ENCODE measurements at regions not wholly inside any gene's neighbourhood (a gene's known extent, or its start where the extent isn't known, plus 50 kb on each side); places are given as distances from the start of the nearest gene placed in this dataset.

- no peak for DNase-seq (ENCODE audit: low read depth)
- no peak overlapping the region for H3K4me3 ChIP-seq (ENCODE audit: low read depth, low read length)
- TF ChIP-seq, protein P1, sequence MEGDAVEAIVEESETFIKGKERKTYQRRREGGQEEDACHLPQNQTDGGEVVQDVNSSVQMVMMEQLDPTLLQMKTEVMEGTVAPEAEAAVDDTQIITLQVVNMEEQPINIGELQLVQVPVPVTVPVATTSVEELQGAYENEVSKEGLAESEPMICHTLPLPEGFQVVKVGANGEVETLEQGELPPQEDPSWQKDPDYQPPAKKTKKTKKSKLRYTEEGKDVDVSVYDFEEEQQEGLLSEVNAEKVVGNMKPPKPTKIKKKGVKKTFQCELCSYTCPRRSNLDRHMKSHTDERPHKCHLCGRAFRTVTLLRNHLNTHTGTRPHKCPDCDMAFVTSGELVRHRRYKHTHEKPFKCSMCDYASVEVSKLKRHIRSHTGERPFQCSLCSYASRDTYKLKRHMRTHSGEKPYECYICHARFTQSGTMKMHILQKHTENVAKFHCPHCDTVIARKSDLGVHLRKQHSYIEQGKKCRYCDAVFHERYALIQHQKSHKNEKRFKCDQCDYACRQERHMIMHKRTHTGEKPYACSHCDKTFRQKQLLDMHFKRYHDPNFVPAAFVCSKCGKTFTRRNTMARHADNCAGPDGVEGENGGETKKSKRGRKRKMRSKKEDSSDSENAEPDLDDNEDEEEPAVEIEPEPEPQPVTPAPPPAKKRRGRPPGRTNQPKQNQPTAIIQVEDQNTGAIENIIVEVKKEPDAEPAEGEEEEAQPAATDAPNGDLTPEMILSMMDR (IDR thresholded peaks at IDR 0.05; ENCODE audit: insufficient read depth, low read depth, low read length, missing control alignments) = no peak
Measured at GRCh38 chr1:9452516-9453140, 86.6 kb upstream of the SLC25A33 start.

DNA sequence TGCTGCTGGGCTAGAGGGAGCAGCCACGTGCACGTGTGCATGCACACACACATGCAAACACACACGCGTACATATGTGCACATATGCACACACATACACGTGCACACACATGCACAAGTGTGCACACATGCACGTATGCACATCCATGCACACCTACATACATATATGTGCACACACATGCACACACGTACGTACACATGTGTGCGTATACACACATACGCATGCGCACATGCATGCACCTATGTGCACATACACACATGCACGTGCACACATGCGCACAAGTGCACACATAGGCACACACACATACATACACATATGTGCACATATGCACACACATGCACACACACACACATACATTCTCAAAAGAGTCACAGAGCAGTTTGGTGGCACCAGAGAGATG lies 85.9 kb upstream of the SLC25A33 start:
- DNase-seq (ENCODE audit: low read depth) = no peak
- H3K4me3 ChIP-seq (ENCODE audit: low read depth, low read length) = no peak overlapping the region
- TF ChIP-seq, protein P1 (IDR thresholded peaks at IDR 0.05; ENCODE audit: insufficient read depth, low read depth, low read length, missing control alignments) = no peak

DNA sequence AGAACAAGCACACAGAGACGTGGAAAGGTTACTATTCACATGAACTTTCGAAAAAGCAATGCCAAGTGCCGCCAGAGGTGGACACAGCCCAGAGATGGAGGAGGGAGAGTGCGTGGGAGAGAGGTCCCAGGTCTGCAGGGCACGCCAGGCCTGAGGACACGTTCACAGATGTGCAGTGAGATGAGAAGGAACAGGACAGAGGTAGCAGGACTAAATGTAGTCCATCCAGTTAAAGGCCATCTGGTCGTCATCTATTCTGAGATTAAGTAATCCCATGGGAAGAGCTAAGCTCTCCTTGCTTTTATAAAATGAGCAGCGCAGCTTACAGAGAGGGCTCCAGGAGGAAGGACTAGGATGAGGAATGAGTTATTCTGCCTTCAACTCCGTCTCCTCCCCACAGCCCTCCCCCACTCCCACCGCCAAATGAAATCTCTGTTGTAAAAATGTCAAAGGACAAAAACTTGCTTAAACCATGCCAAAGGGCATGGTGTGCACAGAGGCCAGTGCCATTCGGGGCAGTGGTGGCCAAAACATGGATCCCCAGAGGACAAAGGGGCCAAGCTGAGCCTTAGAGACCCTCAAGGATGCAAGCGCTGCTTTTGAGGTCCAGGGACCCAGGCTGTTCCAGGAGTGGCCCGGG lies 85.4 kb upstream of the SLC25A33 start:
- H3K4me3 ChIP-seq (ENCODE audit: low read depth, low read length) = no peak overlapping the region
- TF ChIP-seq, protein P1 (IDR thresholded peaks at IDR 0.05; ENCODE audit: insufficient read depth, low read depth, low read length, missing control alignments) = no peak
- no peak for DNase-seq (ENCODE audit: low read depth)

- H3K4me3 ChIP-seq (ENCODE audit: low read depth, low read length) = no peak overlapping the region
- TF ChIP-seq, protein P1 (IDR thresholded peaks at IDR 0.05; ENCODE audit: insufficient read depth, low read depth, low read length, missing control alignments) = no peak
- DNase-seq (ENCODE audit: low read depth) = peak; percentile 28
Measured at GRCh38 chr1:9454494-9455066, 84.7 kb upstream of the SLC25A33 start.

DNA sequence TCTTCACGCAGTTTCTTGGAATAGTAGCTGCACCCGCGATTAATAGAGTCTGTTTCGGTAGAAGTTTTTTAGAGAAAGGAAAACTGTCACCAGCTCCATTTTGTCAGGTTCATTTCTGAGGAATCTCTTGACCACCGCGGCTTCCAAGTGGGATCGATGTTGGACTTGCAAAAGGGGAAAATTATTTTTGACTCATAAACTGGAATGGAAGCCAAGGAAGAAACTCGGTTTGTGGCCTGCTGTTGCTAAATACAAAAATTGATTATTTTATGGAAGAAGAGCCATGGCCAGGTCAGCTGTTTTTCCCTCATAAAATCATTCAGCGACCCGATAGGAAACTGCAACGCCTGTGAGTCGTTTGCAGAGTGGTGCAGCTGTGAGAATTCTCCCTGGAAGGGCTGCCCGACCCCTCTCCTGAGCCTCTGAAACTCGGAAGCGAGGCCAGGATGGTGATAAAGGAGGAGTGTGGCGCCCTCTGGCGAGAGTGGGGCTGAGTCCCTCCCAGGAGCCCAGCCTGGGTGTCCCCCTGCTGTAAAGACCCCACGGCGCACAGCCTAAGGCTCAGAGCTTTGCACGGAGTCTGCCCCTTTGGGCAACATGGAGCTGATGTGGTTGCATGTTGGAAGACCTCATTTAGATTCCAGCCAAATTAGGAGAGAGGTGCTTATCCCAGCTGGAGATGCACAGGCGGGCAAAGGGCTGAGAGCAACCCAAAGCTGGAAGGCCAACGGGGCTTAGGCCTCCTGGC lies 83.6 kb upstream of the SLC25A33 start:
- DNase-seq (ENCODE audit: low read depth) = peak; percentile 60
- no peak overlapping the region for H3K4me3 ChIP-seq (ENCODE audit: low read depth, low read length)
- TF ChIP-seq, protein P1 (IDR thresholded peaks at IDR 0.05; ENCODE audit: insufficient read depth, low read depth, low read length, missing control alignments) = peak; percentile 86

GRCh38 chr1:9456833-9457232 lies 82.4 kb upstream of the SLC25A33 start:
- H3K4me3 ChIP-seq (ENCODE audit: low read depth, low read length) = no peak overlapping the region
- TF ChIP-seq, protein P1 (IDR thresholded peaks at IDR 0.05; ENCODE audit: insufficient read depth, low read depth, low read length, missing control alignments) = no peak
- no peak for DNase-seq (ENCODE audit: low read depth)
